Psoas muscle (tissue), 7 donors: ENCODE measurements at regions not wholly inside any gene's neighbourhood (a gene's known extent, or its start where the extent isn't known, plus 50 kb on each side); places are given as distances from the start of the nearest gene placed in this dataset.
"Not testable (repeated sequence)": the region's sequence is repeated elsewhere in the genome, so short reads cannot be mapped to it uniquely, and the experiment has no call there.

Source experiments
- ATAC-seq, 4 donors: fragments of 200-7000 bp; cut with Tn5 transposase; one replicate each; pipeline ENCODE4 v1.9.1; 2020; ENCODE audit warnings: moderate library complexity in 3 of 4, mild to moderate bottlenecking in 2 of 4
- DNase-seq, 2 donors: peaks; one replicate each; pipeline ENCODE4 v3.0.0-alpha.2; 2020
- H3K27ac ChIP-seq: fragments of 200-600 bp; one replicate; pipeline ENCODE4 v1.8.0; 2022
- H3K27me3 ChIP-seq, 3 donors: fragments of 200-600 bp in 1 of 3; one replicate each; pipeline versions ENCODE4 v1.6.1 to v1.8.0; 2013 to 2022; ENCODE audit warnings: low read length in 2 of 3, mild to moderate bottlenecking in 2 of 3, moderate library complexity in 1 of 3; ENCODE audit not compliant: insufficient read depth in 3 of 3
- H3K36me3 ChIP-seq, 2 donors: fragments of 200-600 bp in 1 of 2; one replicate each; pipeline versions ENCODE4 v1.6.1 to v1.8.0; 2013 to 2022; ENCODE audit warnings: low read depth in 1 of 2, mild to moderate bottlenecking in 1 of 2, moderate library complexity in 1 of 2; ENCODE audit not compliant: insufficient read depth in 1 of 2
- H3K4me1 ChIP-seq: fragments of 200-600 bp; one replicate; pipeline ENCODE4 v1.8.0; 2022
- H3K4me3 ChIP-seq: fragments of 200-600 bp; one replicate; pipeline ENCODE4 v1.8.0; 2022; ENCODE audit warnings: mild to moderate bottlenecking
- H3K9me3 ChIP-seq: fragments of 200-600 bp; one replicate; pipeline ENCODE4 v1.8.0; 2022
- WGBS, 3 donors: extraction: QIAGEN DNeasy Blood & Tissue Kit; methylation state at CpG; one replicate each; pipeline versions ENCODE4 v1.1.6 to v1.1.7; 2013; 5-methylcytosine and 5-hydroxymethylcytosine counted together
- intact Hi-C, 2 donors: fragments of 100-400 bp; cut with DNase I; formaldehyde crosslinking; loops; one replicate each; pipeline versions ENCODE4 v1.11.0 to v1.14.2; 2022
- TF ChIP-seq, protein P1 (sequence below): fragments of 200-600 bp; IDR thresholded peaks from one replicate; pipeline ENCODE4 v1.8.0; 2022; ENCODE audit warnings: antibody characterized with exemption
- donor health status: healthy with polysubstance abuse.
- donor health status: DM: no; HTN: no; CAD: no; lungs with moderate emphysema.
- donor health status: Bipolar disorder and iron deficiency.
- donor health status: healthy.
- donor health status: DM: yes; HTN: yes; CAD: no.
- donor health status: DM: no; HTN: no; CAD: no.
- donor health status: DM: yes; HTN: yes; CAD: no.

- WGBS, 3 donors, result 22 to 67% (median 32%) methylated on average over 1 of the region's 1 CpG
- Histone ChIP-seq H3K27me3 (no peaks in the 10 kb centered on the region), H3K27ac (no peak overlapping the region), H3K4me1 (no peaks in the 10 kb centered on the region), H3K9me3 (no peaks in the 10 kb centered on the region), H3K4me3 (no peak overlapping the region), H3K36me3 (no peaks in the 10 kb centered on the region)
- intact Hi-C loops, result no loop called here
- ATAC-seq (no peak), DNase-seq (no peak)
- TF ChIP-seq, protein P1, sequence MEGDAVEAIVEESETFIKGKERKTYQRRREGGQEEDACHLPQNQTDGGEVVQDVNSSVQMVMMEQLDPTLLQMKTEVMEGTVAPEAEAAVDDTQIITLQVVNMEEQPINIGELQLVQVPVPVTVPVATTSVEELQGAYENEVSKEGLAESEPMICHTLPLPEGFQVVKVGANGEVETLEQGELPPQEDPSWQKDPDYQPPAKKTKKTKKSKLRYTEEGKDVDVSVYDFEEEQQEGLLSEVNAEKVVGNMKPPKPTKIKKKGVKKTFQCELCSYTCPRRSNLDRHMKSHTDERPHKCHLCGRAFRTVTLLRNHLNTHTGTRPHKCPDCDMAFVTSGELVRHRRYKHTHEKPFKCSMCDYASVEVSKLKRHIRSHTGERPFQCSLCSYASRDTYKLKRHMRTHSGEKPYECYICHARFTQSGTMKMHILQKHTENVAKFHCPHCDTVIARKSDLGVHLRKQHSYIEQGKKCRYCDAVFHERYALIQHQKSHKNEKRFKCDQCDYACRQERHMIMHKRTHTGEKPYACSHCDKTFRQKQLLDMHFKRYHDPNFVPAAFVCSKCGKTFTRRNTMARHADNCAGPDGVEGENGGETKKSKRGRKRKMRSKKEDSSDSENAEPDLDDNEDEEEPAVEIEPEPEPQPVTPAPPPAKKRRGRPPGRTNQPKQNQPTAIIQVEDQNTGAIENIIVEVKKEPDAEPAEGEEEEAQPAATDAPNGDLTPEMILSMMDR, result no peak
Measured at GRCh38 chr7:152947686-152948085, 188.1 kb downstream of the ACTR3B start.

DNA sequence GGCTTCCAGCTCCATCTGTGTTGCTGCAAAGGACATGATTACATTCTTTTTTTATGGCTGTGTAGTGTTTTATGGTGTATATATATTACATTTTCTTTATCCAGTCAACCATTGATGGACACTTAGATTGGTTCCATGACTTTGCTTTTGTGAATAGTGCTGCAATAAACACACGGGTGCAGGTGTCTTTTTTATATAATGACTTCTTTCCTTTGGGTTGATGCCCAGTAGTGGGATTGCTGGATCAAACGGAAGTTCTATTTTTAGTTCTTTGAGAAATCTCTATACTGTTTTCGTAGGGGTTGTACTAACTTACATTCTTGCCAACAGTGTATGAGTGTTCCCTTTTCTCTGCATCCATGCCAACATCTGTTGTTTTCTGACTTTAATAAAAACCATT, 189.7 kb downstream of the ACTR3B start:
- Histone ChIP-seq H3K4me1 (no peaks in the 10 kb centered on the region), H3K27ac (no peak overlapping the region), H3K4me3 (no peak overlapping the region), H3K36me3 (no peaks in the 10 kb centered on the region), H3K27me3 (no peaks in the 10 kb centered on the region), H3K9me3 (no peaks in the 10 kb centered on the region)
- ATAC-seq (no peak), DNase-seq (no peak)
- TF ChIP-seq, protein P1, result no peak
- intact Hi-C loops, result no loop called here
- whole genome bisulfite sequencing, 3 donors, result 10 to 20% (median 11%) methylated on average over 3 of the region's 3 CpGs

DNA sequence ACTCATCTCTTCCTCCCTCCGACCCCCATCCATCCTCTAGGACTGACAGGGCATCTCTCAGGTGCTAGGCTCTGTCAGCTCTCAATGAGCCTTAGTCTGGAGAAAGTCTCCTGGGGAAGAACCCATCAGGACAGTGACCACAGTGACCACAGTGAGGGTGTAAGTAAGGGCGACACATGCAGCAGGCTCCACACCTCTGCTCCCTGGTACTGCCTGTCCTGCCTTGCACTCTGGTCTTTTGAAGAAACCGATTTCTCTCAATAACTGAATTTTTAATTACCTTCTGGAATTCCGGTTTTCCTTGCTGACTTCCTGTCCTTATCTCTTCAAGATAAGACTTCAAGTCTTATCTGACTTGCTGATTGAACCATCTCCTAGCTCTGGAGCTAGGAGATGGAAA, 190.2 kb downstream of the ACTR3B start:
- 80 to 83% (median 81%) methylated on average over 4 of the region's 4 CpGs for WGBS, 3 donors
- TF ChIP-seq, protein P1, result no peak
- no peaks in the 10 kb centered on the region for H3K9me3 ChIP-seq
- intact Hi-C loops, result no loop called here
- H3K27ac ChIP-seq, result no peak overlapping the region
- H3K36me3 ChIP-seq, result no peaks in the 10 kb centered on the region
- DNase-seq (no peak), ATAC-seq (no peak)
- no peaks in the 10 kb centered on the region for H3K27me3 ChIP-seq
- H3K4me3 ChIP-seq, result no peak overlapping the region
- no peaks in the 10 kb centered on the region for H3K4me1 ChIP-seq

GRCh38 chr7:152956006-152956405, 196.5 kb downstream of the ACTR3B start:
- TF ChIP-seq, protein P1, result no peak
- 63 to 75% (median 69%) methylated on average over 4 of the region's 4 CpGs for WGBS, 3 donors
- Histone ChIP-seq H3K27me3 (no peaks in the 10 kb centered on the region), H3K4me1 (no peaks in the 10 kb centered on the region), H3K27ac (no peak overlapping the region), H3K9me3 (peaks cover 2% of the 10 kb centered on the region), H3K4me3 (no peak overlapping the region), H3K36me3 (no peaks in the 10 kb centered on the region)
- ATAC-seq (no peak), DNase-seq (no peak)
- intact Hi-C loops, result no loop called here

GRCh38 chr7:152959610-152960009, 200.1 kb downstream of the ACTR3B start:
- no peaks in the 10 kb centered on the region for H3K4me1 ChIP-seq
- WGBS, 3 donors, result 71 to 72% (median 71%) methylated on average over 5 of the region's 5 CpGs
- DNase-seq, result no peak
- no peak overlapping the region for H3K4me3 ChIP-seq
- H3K27me3 ChIP-seq, result no peaks in the 10 kb centered on the region
- H3K9me3 ChIP-seq, result peaks cover 11% of the 10 kb centered on the region
- TF ChIP-seq, protein P1, result no peak
- intact Hi-C loops, result no loop called here
- H3K27ac ChIP-seq, result no peak overlapping the region
- H3K36me3 ChIP-seq, result no peaks in the 10 kb centered on the region
- ATAC-seq, result no peak

DNA sequence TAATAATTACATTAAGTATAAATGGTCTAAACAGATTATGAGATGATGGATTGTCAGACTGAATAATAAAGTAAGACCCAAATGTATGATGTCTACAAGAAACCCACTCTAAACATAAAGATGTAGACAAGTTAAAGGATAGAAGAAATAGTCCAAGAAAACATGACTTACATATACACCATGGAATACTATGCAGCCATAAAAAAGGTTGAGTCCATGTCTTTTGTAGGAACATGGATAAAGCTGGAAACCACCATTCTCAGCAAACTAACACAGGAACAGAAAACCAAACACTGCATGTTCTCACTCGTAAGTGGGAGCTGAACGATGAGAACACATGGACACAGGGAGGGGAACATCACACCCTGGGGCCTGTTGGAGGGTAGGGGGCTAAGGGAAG, 202.2 kb downstream of the ACTR3B start:
- H3K4me3 ChIP-seq, intact Hi-C loops, H3K36me3 ChIP-seq, DNase-seq, ATAC-seq, H3K27me3 ChIP-seq, H3K4me1 ChIP-seq, H3K27ac ChIP-seq: not testable (repeated sequence)
- H3K9me3 ChIP-seq, result peaks cover 11% of the 10 kb centered on the region
- WGBS, 3 donors, result 75 to 90% (median 90%) methylated on average over 2 of the region's 2 CpGs
